HG03432 (cell line): ENCODE measurements at regions not wholly inside any gene's neighbourhood (a gene's known extent, or its start where the extent isn't known, plus 50 kb on each side); places are given as distances from the start of the nearest gene placed in this dataset.

Source experiments
- ATAC-seq: cut with Tn5 transposase; IDR thresholded peaks from one replicate; pipeline ENCODE4 v1.9.1; 2021; ENCODE audit warnings: mild to moderate bottlenecking, moderate library complexity; ENCODE audit not compliant: unreplicated experiment

DNA sequence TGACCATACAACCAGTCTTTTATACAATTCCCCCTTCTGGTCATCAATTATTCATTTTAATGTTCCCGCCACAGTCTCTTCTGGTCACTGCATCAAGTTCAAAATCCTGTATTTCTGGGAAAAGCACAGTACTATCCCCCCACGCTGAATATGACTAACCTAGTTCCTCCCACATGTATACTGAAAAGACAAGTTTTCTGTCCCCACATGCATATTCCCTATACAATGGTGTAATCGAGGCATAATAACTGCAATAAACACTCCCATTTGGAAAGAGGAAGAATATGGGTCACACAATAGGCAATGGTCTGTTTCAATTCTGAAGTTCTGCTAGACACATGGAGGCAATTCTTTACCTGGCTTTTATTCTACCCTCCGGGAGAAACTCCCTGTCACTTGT is 344.9 kb downstream of the EFNA5 start:
- no peak for ATAC-seq

DNA sequence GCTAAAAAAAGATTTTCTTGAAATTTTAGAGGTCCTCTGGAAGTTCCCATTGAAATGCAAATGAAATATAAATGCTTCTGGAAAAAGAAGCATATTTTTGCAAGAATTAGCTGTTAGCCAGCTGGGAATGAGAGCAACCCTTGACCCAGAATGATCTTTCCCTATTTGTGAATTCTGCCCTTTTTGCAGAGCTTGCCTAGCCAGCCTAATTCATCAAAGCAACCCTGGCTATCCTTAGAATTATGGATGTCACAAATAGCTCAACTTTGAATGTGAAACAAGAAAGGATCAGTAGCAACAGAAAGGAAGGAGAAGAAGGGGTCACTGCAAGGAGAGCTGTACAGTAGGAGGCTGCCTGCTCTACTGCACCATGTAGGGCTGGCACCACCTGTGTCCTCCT is 345.9 kb downstream of the EFNA5 start:
- ATAC-seq = no peak

DNA sequence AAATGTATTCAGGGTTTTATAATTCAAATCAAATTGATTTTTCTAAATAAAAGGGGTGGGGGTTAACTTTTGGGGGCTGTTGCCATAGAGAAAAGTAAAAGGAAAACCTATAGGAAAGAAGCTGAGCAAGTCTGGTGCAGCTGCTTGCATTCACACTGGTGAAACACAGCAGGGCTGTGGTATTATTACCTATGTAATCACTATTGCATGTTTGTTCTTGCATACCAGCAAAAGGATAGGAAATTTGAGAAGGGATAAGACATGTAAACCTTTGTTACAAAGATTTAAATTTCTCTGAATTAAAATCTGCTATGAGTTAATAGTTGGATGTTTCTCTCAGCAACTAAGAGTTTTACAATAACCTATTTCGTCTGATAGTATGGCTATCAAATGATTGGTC is 346.7 kb downstream of the EFNA5 start:
- ATAC-seq = no peak

GRCh38 chr5:107323536-107323935 is 347.2 kb downstream of the EFNA5 start:
- ATAC-seq = no peak

DNA sequence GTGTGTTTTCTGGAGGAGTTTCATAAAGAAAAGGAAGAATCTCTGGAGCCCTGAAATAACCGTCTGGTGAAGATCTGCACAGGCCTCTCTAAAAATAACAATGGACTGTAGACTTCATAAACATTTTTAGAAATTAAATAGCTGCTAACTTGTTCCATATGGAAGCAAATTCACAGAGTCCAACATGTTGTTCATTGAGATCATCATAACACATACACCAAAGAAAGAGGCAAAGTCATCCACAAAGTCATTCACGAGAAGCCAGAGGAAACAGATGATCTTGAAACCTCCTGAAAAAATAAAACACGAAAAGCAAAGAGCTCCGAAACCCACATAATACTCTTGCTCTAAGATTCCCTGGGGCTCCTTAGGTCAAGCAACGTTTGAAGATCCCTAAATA is 347.8 kb downstream of the EFNA5 start:
- no peak for ATAC-seq

GRCh38 chr5:107321906-107322305 is 348.8 kb downstream of the EFNA5 start:
- ATAC-seq = no peak

DNA sequence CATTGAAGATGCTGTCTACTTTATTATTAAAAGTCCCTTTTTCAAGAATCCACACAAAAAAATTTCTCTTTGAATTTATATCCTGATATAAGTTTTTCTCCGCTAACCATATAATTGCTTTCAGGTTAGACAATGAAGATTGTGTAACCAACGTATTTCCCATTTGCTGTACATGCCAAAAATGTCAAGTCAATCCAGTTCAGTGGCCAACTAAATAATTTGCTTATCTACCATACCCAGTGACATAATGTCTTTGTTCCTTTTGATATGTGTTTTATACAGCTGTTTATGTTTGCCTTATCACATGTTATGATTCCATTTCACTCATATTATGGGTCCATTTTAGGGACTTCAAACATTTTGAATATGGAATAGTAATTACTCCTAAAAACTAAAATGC is 349.9 kb downstream of the EFNA5 start:
- no peak for ATAC-seq

- no peak for ATAC-seq
Observed at GRCh38 chr5:107320376-107320775, 350.4 kb downstream of the EFNA5 start.

- no peak for ATAC-seq
Observed at GRCh38 chr5:107319901-107320300, 350.8 kb downstream of the EFNA5 start.

DNA sequence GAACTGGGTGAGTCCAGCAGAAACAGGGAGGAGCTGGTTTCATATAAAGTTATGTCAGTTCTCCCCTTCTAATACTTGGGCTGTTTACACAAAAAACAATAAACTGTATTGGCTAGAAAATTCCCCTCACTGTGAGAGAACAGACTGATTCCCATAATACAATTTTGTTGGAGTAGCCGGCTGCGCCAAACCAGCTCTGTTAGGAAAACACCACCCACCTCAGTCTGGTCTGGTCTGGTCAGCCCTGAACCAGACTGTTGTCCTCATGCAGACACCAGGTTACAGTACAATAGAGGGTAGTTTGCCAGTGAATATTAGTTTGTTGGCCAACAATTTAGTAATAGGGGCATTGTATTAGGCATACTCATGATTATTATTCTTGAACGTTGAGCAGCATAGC is 356.4 kb downstream of the EFNA5 start:
- no peak for ATAC-seq

DNA sequence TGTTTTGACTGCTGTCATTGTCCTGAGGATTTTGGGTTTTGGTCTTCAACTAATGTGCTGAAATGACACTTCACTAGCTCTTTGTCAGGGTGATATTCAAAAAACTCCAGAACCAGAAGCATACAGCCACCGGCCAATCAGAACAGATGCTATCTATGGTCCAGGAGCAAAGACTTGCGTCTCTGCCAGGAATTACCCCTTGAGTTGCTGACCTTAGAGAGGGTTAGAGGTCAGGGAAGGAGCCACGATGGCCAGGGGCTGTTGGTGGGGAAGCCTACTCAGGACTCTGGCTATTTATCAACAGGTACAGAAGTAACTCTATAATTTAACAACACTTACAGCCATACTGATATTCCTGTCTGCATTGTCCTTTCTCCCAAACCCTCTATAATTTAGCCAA is 356.8 kb downstream of the EFNA5 start:
- no peak for ATAC-seq

GRCh38 chr5:107313098-107313497 is 357.6 kb downstream of the EFNA5 start:
- no peak for ATAC-seq

DNA sequence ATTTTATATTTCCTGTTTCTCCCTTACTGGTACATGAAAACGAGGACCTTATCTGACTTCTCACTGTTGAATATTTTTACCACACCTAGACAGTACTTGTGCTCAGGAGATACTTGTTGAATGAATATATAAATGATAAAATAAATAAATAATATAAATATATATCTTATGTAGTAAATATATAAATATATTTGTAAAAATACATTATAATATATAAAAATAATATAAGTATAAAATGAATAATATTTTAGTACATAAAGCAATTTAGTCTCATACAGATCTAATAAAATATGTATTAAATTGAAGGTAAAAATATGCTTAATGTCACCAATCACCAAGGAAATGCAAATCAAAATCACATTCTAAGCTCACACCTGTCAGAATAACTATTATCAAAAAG is 360.6 kb downstream of the EFNA5 start:
- ATAC-seq = no peak

DNA sequence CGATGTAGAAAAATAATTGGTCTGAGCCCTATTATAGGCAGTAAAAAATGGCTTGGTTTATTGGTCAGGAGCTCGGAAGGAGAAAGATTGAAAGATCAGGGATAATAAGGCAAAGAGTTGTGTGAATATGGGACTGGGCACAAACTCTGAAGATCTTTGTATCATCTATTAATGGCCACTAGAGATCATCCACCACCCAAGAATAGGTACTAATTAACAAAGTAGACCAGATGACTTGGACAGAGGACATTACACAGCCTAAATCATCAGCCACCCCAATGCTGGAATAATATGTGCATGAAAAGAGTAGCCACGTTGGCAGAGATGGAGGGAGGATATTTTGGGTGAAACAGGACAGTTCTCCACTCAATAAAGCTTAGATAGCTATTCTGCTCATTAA is 364.1 kb downstream of the EFNA5 start:
- ATAC-seq = no peak

DNA sequence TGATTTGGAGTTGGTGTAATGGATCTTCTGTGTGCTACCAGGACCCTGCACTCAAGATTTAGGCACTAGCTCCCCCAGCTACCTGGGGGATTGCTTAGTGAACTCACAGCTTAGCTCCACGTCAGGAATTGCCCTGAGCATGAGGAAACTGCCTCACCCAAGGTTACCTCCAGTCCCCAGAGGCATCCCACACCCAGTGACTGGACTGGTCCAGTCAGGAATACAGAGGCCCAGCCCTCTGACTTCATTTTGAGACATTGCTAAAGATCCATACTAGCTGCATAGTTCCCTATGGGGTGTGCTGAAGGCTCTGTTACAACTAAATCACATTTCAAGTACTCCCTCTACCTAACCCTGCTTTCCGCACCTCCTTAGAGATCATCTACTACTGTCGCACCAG is 364.7 kb downstream of the EFNA5 start:
- ATAC-seq = no peak

GRCh38 chr5:107304684-107305083 is 366.1 kb downstream of the EFNA5 start:
- no peak for ATAC-seq

DNA sequence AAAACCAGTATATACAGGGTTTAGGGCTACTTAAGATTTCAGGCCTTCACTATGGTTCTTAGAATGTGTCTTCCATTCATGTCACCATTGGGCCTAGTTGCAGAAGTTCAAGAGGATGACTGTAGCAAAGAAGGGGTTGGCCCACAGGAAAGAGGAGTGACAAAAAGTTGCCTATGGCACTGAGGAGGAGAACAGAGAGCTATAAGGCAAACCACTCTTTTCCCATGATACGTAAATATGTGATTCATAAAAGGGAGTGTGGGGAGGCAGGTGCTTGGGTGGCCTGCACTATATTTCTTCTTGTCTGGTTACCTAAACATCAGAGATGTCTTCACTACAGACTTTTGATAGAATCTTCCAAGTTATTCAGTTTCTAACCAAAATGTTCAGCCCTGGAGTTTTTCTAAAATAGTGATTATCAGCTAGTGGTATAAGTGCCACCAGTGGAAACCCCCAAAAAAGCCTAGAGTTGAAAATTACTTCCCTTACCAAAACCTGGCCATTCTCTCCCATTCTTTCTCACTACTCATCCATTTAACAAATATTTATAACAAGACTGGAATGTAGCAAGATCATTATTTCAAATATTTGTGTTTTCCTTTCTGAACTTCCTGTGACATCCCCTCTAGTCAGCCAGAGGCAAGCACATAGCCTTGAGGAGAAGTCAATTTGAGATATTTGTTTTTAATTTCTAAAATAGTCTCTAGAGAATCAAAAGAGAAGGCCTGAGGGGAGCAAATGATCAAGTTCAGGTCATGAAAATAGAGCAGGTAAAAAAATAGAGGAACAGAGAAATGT is 367.4 kb downstream of the EFNA5 start:
- no peak for ATAC-seq

DNA sequence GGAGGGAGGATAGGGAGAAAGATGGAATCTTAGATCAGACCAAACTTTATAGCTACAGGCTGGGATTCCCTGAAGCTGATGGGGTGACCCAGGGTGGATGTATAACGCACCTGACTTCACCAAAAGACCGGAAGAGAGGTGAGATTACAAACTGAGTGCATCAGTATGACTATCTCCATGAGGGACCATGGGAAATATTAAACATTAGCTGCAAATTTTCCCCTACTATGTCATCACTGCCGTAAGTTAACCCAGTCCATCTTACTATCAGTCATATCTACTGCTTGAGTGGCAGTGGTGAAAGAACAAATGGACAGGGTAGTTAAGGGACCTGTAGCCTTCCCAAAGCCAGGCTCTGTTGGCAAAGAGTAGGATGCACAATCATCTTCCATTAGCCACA is 368.3 kb downstream of the EFNA5 start:
- ATAC-seq = peak; percentile 58

DNA sequence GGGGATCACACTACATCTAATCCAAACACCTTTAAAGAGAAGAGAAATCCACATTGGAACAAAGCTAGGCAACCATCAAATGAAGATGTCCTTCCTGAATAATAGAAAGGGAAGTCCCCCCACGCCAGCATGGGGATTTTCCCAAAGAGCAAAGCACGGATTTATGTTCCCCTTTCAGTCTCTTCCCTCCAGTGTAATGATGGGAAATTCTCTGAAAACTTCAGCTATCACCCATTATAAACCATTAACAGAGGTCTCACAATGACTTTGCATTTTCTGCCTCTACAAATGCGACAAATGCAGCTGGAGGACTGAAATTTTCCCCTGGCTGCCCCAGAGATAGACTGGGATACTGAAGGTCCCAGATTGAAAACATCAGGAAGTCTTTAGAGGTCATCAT is 368.7 kb downstream of the EFNA5 start:
- peak; percentile 38 for ATAC-seq

GRCh38 chr5:107300721-107301327 is 369.9 kb downstream of the EFNA5 start:
- ATAC-seq = no peak

GRCh38 chr5:107296572-107296971 is 374.2 kb downstream of the EFNA5 start:
- no peak for ATAC-seq

DNA sequence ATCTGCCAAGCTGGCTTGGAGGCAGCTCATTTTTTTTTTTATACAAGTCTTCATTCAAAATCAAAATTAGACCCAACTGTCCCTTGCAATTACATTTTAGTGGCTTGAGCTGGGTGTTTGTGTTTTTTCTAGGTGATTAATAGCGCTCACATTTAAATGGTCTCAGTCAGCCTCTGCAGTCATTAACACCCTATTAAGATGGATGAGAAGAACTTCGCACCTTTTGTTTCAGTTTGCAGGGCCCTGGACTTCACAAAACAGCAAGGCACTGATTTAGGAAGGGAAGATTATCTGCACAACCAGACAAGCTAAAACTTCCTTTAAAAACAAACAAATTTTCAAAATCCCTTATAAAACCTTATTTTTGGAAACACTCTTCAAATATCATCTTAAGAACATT is 374.8 kb downstream of the EFNA5 start:
- ATAC-seq = no peak

- no peak for ATAC-seq
Observed at GRCh38 chr5:107294669-107295068, 376.1 kb downstream of the EFNA5 start.
